Lower leg skin (tissue), 4 donors: ENCODE measurements at regions not wholly inside any gene's neighbourhood (a gene's known extent, or its start where the extent isn't known, plus 50 kb on each side); places are given as distances from the start of the nearest gene placed in this dataset.

ENCODE experiments used
- DNase-seq, 2 donors: peaks; one replicate each; pipeline ENCODE4 v3.0.0-alpha.2; 2019; ENCODE audit warnings: low spot score in 2 of 2
- H3K4me3 ChIP-seq: fragments of 200-600 bp; sonication (generic); 2 replicates; pipeline ENCODE4 v1.5.1; 2017; ENCODE audit warnings: mild to moderate bottlenecking, low read depth; ENCODE audit not compliant: poor library complexity, severe bottlenecking
- CTCF ChIP-seq, 3 donors: fragments of 450-650 bp; IDR thresholded peaks; one replicate each; pipeline ENCODE4 v1.5.1; 2016; ENCODE audit warnings: antibody characterized with exemption in 3 of 3, mild to moderate bottlenecking in 3 of 3, moderate library complexity in 2 of 3
- POLR2A ChIP-seq, 2 donors: fragments of 450-650 bp; IDR thresholded peaks; one replicate each; pipeline ENCODE4 v1.6.1; 2016 to 2017; ENCODE audit warnings: antibody characterized with exemption in 2 of 2, mild to moderate bottlenecking in 1 of 2, moderate library complexity in 1 of 2
- WGBS, 2 donors: methylation state at CpG; one replicate each; pipeline ENCODE4 v1.1.5; 2018; 5-methylcytosine and 5-hydroxymethylcytosine counted together
- intact Hi-C: fragments of 100-400 bp; cut with DNase I; formaldehyde crosslinking; loops from one replicate; pipeline ENCODE4 v1.15.0; 2023; ENCODE audit warnings: low total_unique reads

- no peak overlapping the region for H3K4me3 ChIP-seq
- no peak for TF ChIP-seq CTCF (IDR thresholded peaks at IDR 0.05)
- TF ChIP-seq POLR2A (IDR thresholded peaks at IDR 0.05), result no peak
- DNase-seq, result no peak
- WGBS, 2 donors, result 76 to 87% methylated on average over 1 of the region's 1 CpG
- intact Hi-C loops, result no loop called here
Measured at GRCh38 chr5:29157975-29158374, 2035.5 kb upstream of the CDH6 start.

- WGBS, 2 donors, result 64 to 70% methylated on average over 2 of the region's 2 CpGs
- H3K4me3 ChIP-seq, result no peak overlapping the region
- intact Hi-C loops, result no loop called here
- no peak for DNase-seq
- TF ChIP-seq POLR2A (IDR thresholded peaks at IDR 0.05), result no peak
- TF ChIP-seq CTCF (IDR thresholded peaks at IDR 0.05), result no peak
Measured at GRCh38 chr5:29150840-29151239, 2042.6 kb upstream of the CDH6 start.

DNA sequence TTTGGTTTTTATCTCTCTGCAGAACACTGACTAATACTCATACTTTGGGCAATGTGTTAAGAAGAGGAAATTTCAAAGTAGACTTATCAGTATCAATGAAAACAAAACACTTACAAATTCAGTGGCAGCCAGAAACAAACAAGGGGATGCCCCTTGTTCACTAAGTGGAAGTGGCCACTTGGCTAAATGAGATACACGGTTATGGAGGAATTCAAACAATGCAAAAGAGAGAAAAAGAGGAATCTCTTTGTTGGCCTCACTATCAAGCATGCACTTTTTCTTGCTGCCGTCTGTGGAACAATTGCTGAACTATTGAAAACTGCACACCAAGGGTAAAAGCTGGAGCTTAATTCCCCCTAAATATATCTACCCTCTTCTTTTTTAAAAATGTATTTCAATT, 2044.9 kb upstream of the CDH6 start:
- 65 to 75% methylated on average over 2 of the region's 2 CpGs for whole genome bisulfite sequencing, 2 donors
- no peak for DNase-seq
- no peak overlapping the region for H3K4me3 ChIP-seq
- TF ChIP-seq POLR2A (IDR thresholded peaks at IDR 0.05) (no peak), CTCF (IDR thresholded peaks at IDR 0.05) (no peak)
- intact Hi-C loops, result no loop called here

DNA sequence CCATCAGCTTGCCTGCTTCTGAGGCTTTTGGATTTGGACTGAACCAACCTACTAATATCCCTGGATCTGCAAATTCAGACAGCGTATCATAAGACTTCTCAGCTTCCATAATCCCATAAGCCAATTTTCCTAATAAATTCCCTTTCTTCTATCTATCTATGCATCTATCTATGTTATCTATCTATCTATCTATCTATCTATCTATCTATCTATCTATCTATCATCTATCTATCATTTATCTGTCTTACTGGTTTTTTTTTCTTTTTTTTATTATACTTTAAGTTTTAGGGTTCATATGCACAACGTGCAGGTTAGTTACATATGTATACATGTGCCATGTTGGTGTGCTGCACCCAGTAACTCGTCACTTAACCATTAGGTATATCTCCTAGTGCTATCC, 2045.4 kb upstream of the CDH6 start:
- no peak for TF ChIP-seq POLR2A (IDR thresholded peaks at IDR 0.05)
- no peak for TF ChIP-seq CTCF (IDR thresholded peaks at IDR 0.05)
- no peak overlapping the region for H3K4me3 ChIP-seq
- intact Hi-C loops, result no loop called here
- DNase-seq, result no peak
- 85 to 86% methylated on average over 3 of the region's 3 CpGs for WGBS, 2 donors

- TF ChIP-seq POLR2A (IDR thresholded peaks at IDR 0.05) (no peak), CTCF (IDR thresholded peaks at IDR 0.05) (no peak)
- 74% methylated on average over 1 of the region's 1 CpG for WGBS, 2 donors
- H3K4me3 ChIP-seq, result no peak overlapping the region
- intact Hi-C loops, result no loop called here
- no peak for DNase-seq
Measured at GRCh38 chr5:29143266-29143665, 2050.2 kb upstream of the CDH6 start.

GRCh38 chr5:29134418-29134817, 2059.1 kb upstream of the CDH6 start:
- intact Hi-C loops, result no loop called here
- no peak for DNase-seq
- H3K4me3 ChIP-seq, result no peak overlapping the region
- TF ChIP-seq POLR2A (IDR thresholded peaks at IDR 0.05) (no peak), CTCF (IDR thresholded peaks at IDR 0.05) (no peak)
- WGBS, 2 donors, result 69 to 85% methylated on average over 2 of the region's 2 CpGs
